GM23338 (cell line): ENCODE measurements at regions not wholly inside any gene's neighbourhood (a gene's known extent, or its start where the extent isn't known, plus 50 kb on each side); places are given as distances from the start of the nearest gene placed in this dataset.

Experiments used
- ATAC-seq: fragments of 200-7000 bp; cut with Tn5 transposase; 3 replicates; pipeline ENCODE4 v1.9.1; 2020
- DNase-seq: peaks from one replicate; pipeline ENCODE4 v3.0.0-alpha.2; 2015; ENCODE audit warnings: low spot score
- H2AFZ ChIP-seq: fragments of 200-600 bp; sonication (generic); 2 replicates; pipeline ENCODE4 v1.8.0; 2016; ENCODE audit warnings: antibody characterized with exemption, mild to moderate bottlenecking, moderate library complexity
- H3F3A ChIP-seq: fragments of 200-600 bp; sonication (generic); replicated peaks from 2 replicates; pipeline ENCODE4 v1.8.0; 2017; ENCODE audit warnings: antibody characterized with exemption, mixed run types, low read depth
- H3K27ac ChIP-seq: fragments of 200-600 bp; sonication (generic); 2 replicates; pipeline ENCODE4 v1.6.1; 2016; ENCODE audit warnings: low read depth
- H3K27me3 ChIP-seq: fragments of 200-600 bp; sonication (generic); 2 replicates; pipeline ENCODE4 v1.8.0; 2016; ENCODE audit warnings: mild to moderate bottlenecking, mixed run types, moderate library complexity; ENCODE audit not compliant: insufficient read depth
- H3K36me3 ChIP-seq: fragments of 200-600 bp; sonication (generic); 2 replicates; pipeline ENCODE4 v1.8.0; 2016; ENCODE audit warnings: mild to moderate bottlenecking; ENCODE audit not compliant: insufficient read depth
- H3K4me1 ChIP-seq: fragments of 200-600 bp; sonication (generic); 2 replicates; pipeline ENCODE4 v1.8.0; 2016; ENCODE audit warnings: mild to moderate bottlenecking, moderate library complexity; ENCODE audit not compliant: insufficient read depth
- H3K4me2 ChIP-seq: fragments of 200-600 bp; sonication (generic); 2 replicates; pipeline ENCODE4 v1.7.1; 2017; ENCODE audit warnings: mixed run types
- H3K4me3 ChIP-seq: fragments of 200-600 bp; sonication (generic); 2 replicates; pipeline ENCODE4 v1.6.1; 2016; ENCODE audit warnings: mixed run types
- H3K79me2 ChIP-seq: fragments of 200-600 bp; sonication (generic); replicated peaks from 2 replicates; pipeline ENCODE4 v1.8.0; 2017; ENCODE audit warnings: mild to moderate bottlenecking; ENCODE audit not compliant: insufficient read depth
- H3K9me2 ChIP-seq: fragments of 200-600 bp; sonication (generic); 2 replicates; pipeline ENCODE4 v1.8.0; 2017; ENCODE audit not compliant: insufficient read depth
- H4K20me1 ChIP-seq: fragments of 200-600 bp; sonication (generic); replicated peaks from 2 replicates; pipeline ENCODE4 v1.8.0; 2017; ENCODE audit warnings: mild to moderate bottlenecking; ENCODE audit not compliant: insufficient read depth
- H3K27ac Mint-ChIP-seq: 2 replicates; pipeline ENCODE4 v1.8.0; 2020; ENCODE audit warnings: inconsistent platforms, mild to moderate bottlenecking, moderate library complexity, mixed read lengths
- H3K27me3 Mint-ChIP-seq: 3 replicates; pipeline ENCODE4 v1.8.0; 2022; ENCODE audit warnings: low read depth, mild to moderate bottlenecking, moderate library complexity, mixed read lengths, inconsistent platforms; ENCODE audit not compliant: insufficient read depth, poor library complexity
- H3K36me3 Mint-ChIP-seq: 3 replicates; pipeline ENCODE4 v1.8.0; 2021; ENCODE audit warnings: low read depth, mild to moderate bottlenecking, inconsistent platforms, moderate library complexity, mixed read lengths
- H3K4me1 Mint-ChIP-seq: 3 replicates; pipeline ENCODE4 v1.8.0; 2020; ENCODE audit warnings: mild to moderate bottlenecking, inconsistent platforms, mixed read lengths
- H3K4me3 Mint-ChIP-seq: 3 replicates; pipeline ENCODE4 v1.8.0; 2021; ENCODE audit warnings: moderate library complexity, mild to moderate bottlenecking, inconsistent platforms, mixed read lengths
- H3K9me3 Mint-ChIP-seq: 3 replicates; pipeline ENCODE4 v1.8.0; 2020; ENCODE audit warnings: moderate library complexity, mild to moderate bottlenecking, inconsistent platforms, mixed read lengths
- EZH2 ChIP-seq: fragments of 200-600 bp; sonication (generic); IDR thresholded peaks from one replicate; pipeline ENCODE4 v1.8.0; 2017; ENCODE audit warnings: antibody characterized with exemption, mild to moderate bottlenecking, low read depth; ENCODE audit not compliant: unreplicated experiment
- NANOG ChIP-seq: IDR thresholded peaks from 2 replicates; pipeline ENCODE4 v1.6.1; 2016; ENCODE audit warnings: antibody characterized with exemption, borderline replicate concordance
- POLR2AphosphoS5 ChIP-seq: IDR thresholded peaks from 2 replicates; pipeline ENCODE4 v1.6.1; 2016; ENCODE audit warnings: antibody characterized with exemption, low read depth
- ZNF114 ChIP-seq: fragments of 250-450 bp; sonication (Bioruptor Pico); IDR thresholded peaks from 2 replicates; pipeline ENCODE4 v1.5.0; 2020; ENCODE audit warnings: mild to moderate bottlenecking, moderate library complexity
- ZNF462 ChIP-seq: fragments of 250-450 bp; sonication (Bioruptor Pico); IDR thresholded peaks from 2 replicates; pipeline ENCODE4 v1.5.0; 2020; ENCODE audit warnings: mild to moderate bottlenecking, moderate library complexity

GRCh38 chr3:162492446-162493081, 996.0 kb downstream of the OTOL1 start:
- H3K36me3 Mint-ChIP-seq, result 0 out of 3 replicates have a peak, but pooled peaks cover 5% of the 10 kb centered on the region
- no peaks in the 10 kb centered on the region for H3K27me3 ChIP-seq
- H2AFZ ChIP-seq, result peak overlapping the region; percentile 12; the same call in 1 of the 2 replicates
- DNase-seq (no peak), ATAC-seq (no peak)
- no peaks in the 10 kb centered on the region for H4K20me1 ChIP-seq
- no peaks in the 10 kb centered on the region for H3K9me3 Mint-ChIP-seq
- H3K9me2 ChIP-seq, result peaks cover 8% of the 10 kb centered on the region; the same call in 1 of the 2 replicates
- no peaks in the 10 kb centered on the region for H3K79me2 ChIP-seq
- H3K36me3 ChIP-seq, result no peaks in the 10 kb centered on the region
- H3K4me3 Mint-ChIP-seq, result no peak overlapping the region
- H3K4me1 ChIP-seq, result peaks cover 3% of the 10 kb centered on the region; the same call in 1 of the 2 replicates
- TF ChIP-seq ZNF462 (CRISPR knock-in tag), result no peak
- no peak for TF ChIP-seq ZNF114 (CRISPR knock-in tag)
- no peak for TF ChIP-seq NANOG
- no peak for TF ChIP-seq POLR2AphosphoS5
- no peak for TF ChIP-seq EZH2
- no peak overlapping the region for H3K27ac Mint-ChIP-seq
- no peak overlapping the region for H3K4me2 ChIP-seq
- no peak overlapping the region for H3K27ac ChIP-seq
- H3F3A ChIP-seq, result no peaks in the 10 kb centered on the region
- H3K4me1 Mint-ChIP-seq, result no peaks in the 10 kb centered on the region
- H3K27me3 Mint-ChIP-seq, result no peaks in the 10 kb centered on the region
- H3K4me3 ChIP-seq, result no peak overlapping the region

GRCh38 chr3:162498626-162499025, 1002.0 kb downstream of the OTOL1 start:
- no peak overlapping the region for H3K4me3 ChIP-seq
- no peaks in the 10 kb centered on the region for H3K79me2 ChIP-seq
- Mint-ChIP-seq H3K36me3 (peaks cover 16% of the 10 kb centered on the region; the same call in 2 of the 3 replicates), H3K4me3 (no peak overlapping the region), H3K4me1 (no peaks in the 10 kb centered on the region), H3K27ac (no peak overlapping the region), H3K9me3 (peaks cover 14% of the 10 kb centered on the region), H3K27me3 (no peaks in the 10 kb centered on the region)
- no peak overlapping the region for H3K27ac ChIP-seq
- H3K4me2 ChIP-seq, result no peak overlapping the region
- no peaks in the 10 kb centered on the region for H3K4me1 ChIP-seq
- H3F3A ChIP-seq, result no peaks in the 10 kb centered on the region
- ATAC-seq (no peak), DNase-seq (no peak)
- H2AFZ ChIP-seq, result no peak overlapping the region
- H4K20me1 ChIP-seq, result no peaks in the 10 kb centered on the region
- H3K9me2 ChIP-seq, result peaks cover 8% of the 10 kb centered on the region; the same call in 1 of the 2 replicates
- H3K36me3 ChIP-seq, result no peaks in the 10 kb centered on the region
- no peaks in the 10 kb centered on the region for H3K27me3 ChIP-seq
- TF ChIP-seq ZNF462 (CRISPR knock-in tag) (no peak), POLR2AphosphoS5 (no peak)
